ENCODE measurements at regions not wholly inside any gene's neighbourhood (a gene's known extent, or its start where the extent isn't known, plus 50 kb on each side); places are given as distances from the start of the nearest gene placed in this dataset.
"Not testable (repeated sequence)": the region's sequence is repeated elsewhere in the genome, so short reads cannot be mapped to it uniquely, and the experiment has no call there.

GRCh38 chr10:124243702-124244121, 150.3 kb upstream of the CHST15 start:
- no peaks in the 10 kb centered on the region for H3K79me2 ChIP-seq (ENCODE audit: low read length)
- no TSS peak for BruUV-seq (replicated peaks)
- H3K9me3 ChIP-seq (ENCODE audit: low read length) = no peaks in the 10 kb centered on the region
- no peak overlapping the region for H3K4me2 ChIP-seq (ENCODE audit: low read length)
- no peaks in the 10 kb centered on the region for H3K9me2 ChIP-seq (replicated peaks; ENCODE audit: low read length)
- no peak overlapping the region for H3K27ac ChIP-seq (ENCODE audit: low read length)
- H3K36me3 ChIP-seq (ENCODE audit: low read depth, low read length) = no peaks in the 10 kb centered on the region
- ChIA-PET POLR2A (ENCODE audit: unreplicated experiment) (no interaction called here), CTCF (interaction anchor here (0.5 kb wide), 1 partner anchor 229 kb away, joined by 4 read pairs; no protein-coding TSS in a partner anchor)
- no peak overlapping the region for H3K9ac ChIP-seq (ENCODE audit: low read length)
- no peaks in the 10 kb centered on the region for H3K4me1 ChIP-seq (ENCODE audit: insufficient read depth, low read length)
- no peaks in the 10 kb centered on the region for H3K27me3 ChIP-seq (ENCODE audit: low read length)
- no peaks in the 10 kb centered on the region for H3F3A ChIP-seq (ENCODE audit: low read length, unreplicated experiment)
- intact Hi-C loops (cut with micrococcal nuclease) = no loop called here
- no peak for ATAC-seq
- TF ChIP-seq, protein P1, sequence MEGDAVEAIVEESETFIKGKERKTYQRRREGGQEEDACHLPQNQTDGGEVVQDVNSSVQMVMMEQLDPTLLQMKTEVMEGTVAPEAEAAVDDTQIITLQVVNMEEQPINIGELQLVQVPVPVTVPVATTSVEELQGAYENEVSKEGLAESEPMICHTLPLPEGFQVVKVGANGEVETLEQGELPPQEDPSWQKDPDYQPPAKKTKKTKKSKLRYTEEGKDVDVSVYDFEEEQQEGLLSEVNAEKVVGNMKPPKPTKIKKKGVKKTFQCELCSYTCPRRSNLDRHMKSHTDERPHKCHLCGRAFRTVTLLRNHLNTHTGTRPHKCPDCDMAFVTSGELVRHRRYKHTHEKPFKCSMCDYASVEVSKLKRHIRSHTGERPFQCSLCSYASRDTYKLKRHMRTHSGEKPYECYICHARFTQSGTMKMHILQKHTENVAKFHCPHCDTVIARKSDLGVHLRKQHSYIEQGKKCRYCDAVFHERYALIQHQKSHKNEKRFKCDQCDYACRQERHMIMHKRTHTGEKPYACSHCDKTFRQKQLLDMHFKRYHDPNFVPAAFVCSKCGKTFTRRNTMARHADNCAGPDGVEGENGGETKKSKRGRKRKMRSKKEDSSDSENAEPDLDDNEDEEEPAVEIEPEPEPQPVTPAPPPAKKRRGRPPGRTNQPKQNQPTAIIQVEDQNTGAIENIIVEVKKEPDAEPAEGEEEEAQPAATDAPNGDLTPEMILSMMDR (conservative IDR thresholded peaks at IDR 0.05; ENCODE audit: low read depth, low read length) = no peak
- TF ChIP-seq EZH2phosphoT487 (IDR thresholded peaks at IDR 0.05; ENCODE audit: borderline replicate concordance, low read length) (no peak), EZH2 (IDR thresholded peaks at IDR 0.05; ENCODE audit: low read length, unreplicated experiment) (no peak)
- no peak overlapping the region for H2AFZ ChIP-seq (ENCODE audit: low read length)
- no peak overlapping the region for H3K4me3 ChIP-seq (ENCODE audit: low read length)
- DNase-seq = no peak
- no peaks in the 10 kb centered on the region for H4K20me1 ChIP-seq (ENCODE audit: low read length)

DNA sequence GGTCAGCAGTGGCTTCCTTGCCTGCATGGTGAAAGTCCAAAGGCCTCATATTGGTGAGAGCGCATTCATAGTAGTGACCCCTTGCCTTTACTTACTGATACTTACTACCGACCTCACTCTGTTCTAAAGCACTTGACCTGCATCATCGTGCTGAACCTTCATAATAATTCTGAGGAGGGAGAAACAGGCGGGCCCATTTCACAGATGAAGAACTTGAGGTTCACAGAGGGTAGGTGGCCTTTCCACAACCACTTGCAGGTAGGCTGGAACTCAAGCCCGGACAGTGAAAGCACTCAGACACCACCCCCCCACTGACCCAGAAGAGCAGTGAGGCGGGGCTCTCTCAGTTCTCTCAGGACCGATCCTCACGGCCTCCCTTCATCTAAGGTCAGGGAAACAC, 149.4 kb upstream of the CHST15 start:
- Histone ChIP-seq H3K27me3 (ENCODE audit: low read length) (no peaks in the 10 kb centered on the region), H3K9me3 (ENCODE audit: low read length) (no peaks in the 10 kb centered on the region), H3K4me3 (ENCODE audit: low read length) (no peak overlapping the region), H3K79me2 (ENCODE audit: low read length) (no peaks in the 10 kb centered on the region), H3K9me2 (replicated peaks; ENCODE audit: low read length) (no peaks in the 10 kb centered on the region), H3K27ac (ENCODE audit: low read length) (no peak overlapping the region), H3K9ac (ENCODE audit: low read length) (no peak overlapping the region), H3K36me3 (ENCODE audit: low read depth, low read length) (no peaks in the 10 kb centered on the region), H3F3A (ENCODE audit: low read length, unreplicated experiment) (no peaks in the 10 kb centered on the region), H3K4me2 (ENCODE audit: low read length) (no peak overlapping the region), H2AFZ (ENCODE audit: low read length) (no peak overlapping the region), H3K4me1 (ENCODE audit: insufficient read depth, low read length) (no peaks in the 10 kb centered on the region), H4K20me1 (ENCODE audit: low read length) (no peaks in the 10 kb centered on the region)
- DNase-seq (no peak), ATAC-seq (no peak)
- TF ChIP-seq EZH2 (IDR thresholded peaks at IDR 0.05; ENCODE audit: low read length, unreplicated experiment) (no peak), EZH2phosphoT487 (IDR thresholded peaks at IDR 0.05; ENCODE audit: borderline replicate concordance, low read length) (no peak)
- TF ChIP-seq, protein P1 (conservative IDR thresholded peaks at IDR 0.05; ENCODE audit: low read depth, low read length) = no peak
- BruUV-seq (replicated peaks) = no TSS peak
- ChIA-PET CTCF (no interaction called here), POLR2A (ENCODE audit: unreplicated experiment) (no interaction called here)
- intact Hi-C loops (cut with micrococcal nuclease) = no loop called here

DNA sequence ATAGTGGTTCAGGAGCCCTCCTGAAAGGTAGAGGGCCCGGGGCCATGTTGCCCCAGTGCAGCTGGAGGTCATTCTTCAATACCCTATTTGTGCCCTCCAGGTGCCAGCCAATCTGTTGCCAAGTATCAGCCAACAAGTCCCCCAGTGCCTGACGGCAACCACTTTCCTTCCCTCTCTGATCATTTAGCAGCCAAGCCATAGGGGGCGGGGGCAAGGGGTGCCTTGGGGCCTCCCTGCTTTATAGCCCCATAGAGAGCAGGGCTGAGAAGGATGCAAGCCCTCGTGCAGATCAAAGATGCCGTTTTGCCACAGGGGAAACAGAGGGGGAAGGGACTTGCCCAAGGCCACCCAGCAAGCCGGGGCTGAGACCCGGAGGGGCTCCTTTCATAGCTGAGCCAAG, 149.0 kb upstream of the CHST15 start:
- Histone ChIP-seq H3K9me3 (ENCODE audit: low read length) (no peaks in the 10 kb centered on the region), H3K36me3 (ENCODE audit: low read depth, low read length) (no peaks in the 10 kb centered on the region), H3K27me3 (ENCODE audit: low read length) (no peaks in the 10 kb centered on the region), H3K9me2 (replicated peaks; ENCODE audit: low read length) (no peaks in the 10 kb centered on the region), H3K4me2 (ENCODE audit: low read length) (no peak overlapping the region), H2AFZ (ENCODE audit: low read length) (no peak overlapping the region), H3K27ac (ENCODE audit: low read length) (no peak overlapping the region), H3K9ac (ENCODE audit: low read length) (no peak overlapping the region), H4K20me1 (ENCODE audit: low read length) (no peaks in the 10 kb centered on the region), H3K4me1 (ENCODE audit: insufficient read depth, low read length) (no peaks in the 10 kb centered on the region), H3K4me3 (ENCODE audit: low read length) (no peak overlapping the region), H3K79me2 (ENCODE audit: low read length) (no peaks in the 10 kb centered on the region), H3F3A (ENCODE audit: low read length, unreplicated experiment) (no peaks in the 10 kb centered on the region)
- intact Hi-C loops (cut with micrococcal nuclease) = no loop called here
- TF ChIP-seq, protein P1 (conservative IDR thresholded peaks at IDR 0.05; ENCODE audit: low read depth, low read length) = no peak
- TF ChIP-seq EZH2 (IDR thresholded peaks at IDR 0.05; ENCODE audit: low read length, unreplicated experiment) (no peak), EZH2phosphoT487 (IDR thresholded peaks at IDR 0.05; ENCODE audit: borderline replicate concordance, low read length) (no peak)
- no peak for DNase-seq
- POLR2A ChIA-PET (ENCODE audit: unreplicated experiment) = no interaction called here
- no peak for ATAC-seq
- CTCF ChIA-PET = no interaction called here
- BruUV-seq (replicated peaks) = no TSS peak

GRCh38 chr10:124241510-124241909, 148.1 kb upstream of the CHST15 start:
- H4K20me1 ChIP-seq (ENCODE audit: low read length); H3K27me3 ChIP-seq (ENCODE audit: low read length); CTCF ChIA-PET; H3K27ac ChIP-seq (ENCODE audit: low read length); ATAC-seq; H3K4me2 ChIP-seq (ENCODE audit: low read length); BruUV-seq (replicated peaks); intact Hi-C loops (cut with micrococcal nuclease); H3K4me1 ChIP-seq (ENCODE audit: insufficient read depth, low read length); H3F3A ChIP-seq (ENCODE audit: low read length, unreplicated experiment); H3K36me3 ChIP-seq (ENCODE audit: low read depth, low read length); H3K79me2 ChIP-seq (ENCODE audit: low read length); H2AFZ ChIP-seq (ENCODE audit: low read length); H3K9me3 ChIP-seq (ENCODE audit: low read length); H3K9me2 ChIP-seq (replicated peaks; ENCODE audit: low read length); H3K9ac ChIP-seq (ENCODE audit: low read length); POLR2A ChIA-PET (ENCODE audit: unreplicated experiment); H3K4me3 ChIP-seq (ENCODE audit: low read length); DNase-seq: not testable (repeated sequence)
